ENCODE measurements at regions not wholly inside any gene's neighbourhood (a gene's known extent, or its start where the extent isn't known, plus 50 kb on each side); places are given as distances from the start of the nearest gene placed in this dataset.

DNA sequence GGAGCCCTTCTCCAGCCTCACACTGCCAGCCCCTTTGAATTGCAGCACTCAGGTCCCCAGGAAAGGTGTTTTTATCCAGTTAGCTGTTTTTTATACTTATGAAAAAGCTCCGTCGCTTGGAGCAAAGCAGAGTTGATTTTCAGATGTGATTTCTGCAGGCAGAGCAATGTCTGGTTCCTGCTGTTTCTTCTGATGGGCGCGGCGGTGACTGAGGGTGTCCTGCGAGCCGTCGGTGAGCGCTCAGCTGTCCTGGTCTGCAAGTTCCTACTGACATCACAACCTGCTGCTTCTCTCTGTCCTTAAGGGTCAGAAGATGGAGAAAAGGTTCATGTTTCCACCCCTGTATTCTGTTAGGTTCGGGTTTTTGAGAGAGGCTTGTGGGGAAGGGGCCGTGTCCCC is 109.6 kb upstream of the FAM20C start:
- TF ChIP-seq, protein P1, sequence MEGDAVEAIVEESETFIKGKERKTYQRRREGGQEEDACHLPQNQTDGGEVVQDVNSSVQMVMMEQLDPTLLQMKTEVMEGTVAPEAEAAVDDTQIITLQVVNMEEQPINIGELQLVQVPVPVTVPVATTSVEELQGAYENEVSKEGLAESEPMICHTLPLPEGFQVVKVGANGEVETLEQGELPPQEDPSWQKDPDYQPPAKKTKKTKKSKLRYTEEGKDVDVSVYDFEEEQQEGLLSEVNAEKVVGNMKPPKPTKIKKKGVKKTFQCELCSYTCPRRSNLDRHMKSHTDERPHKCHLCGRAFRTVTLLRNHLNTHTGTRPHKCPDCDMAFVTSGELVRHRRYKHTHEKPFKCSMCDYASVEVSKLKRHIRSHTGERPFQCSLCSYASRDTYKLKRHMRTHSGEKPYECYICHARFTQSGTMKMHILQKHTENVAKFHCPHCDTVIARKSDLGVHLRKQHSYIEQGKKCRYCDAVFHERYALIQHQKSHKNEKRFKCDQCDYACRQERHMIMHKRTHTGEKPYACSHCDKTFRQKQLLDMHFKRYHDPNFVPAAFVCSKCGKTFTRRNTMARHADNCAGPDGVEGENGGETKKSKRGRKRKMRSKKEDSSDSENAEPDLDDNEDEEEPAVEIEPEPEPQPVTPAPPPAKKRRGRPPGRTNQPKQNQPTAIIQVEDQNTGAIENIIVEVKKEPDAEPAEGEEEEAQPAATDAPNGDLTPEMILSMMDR (IDR thresholded peaks at IDR 0.05 in 2 of 3, conservative IDR thresholded peaks at IDR 0.05 in 1 of 3; ENCODE audit: borderline replicate concordance in 1 of 3, insufficient read depth in 1 of 3, low read depth in 2 of 3, low read length in 2 of 3) = no peak
- TF ChIP-seq POLR2A (IDR thresholded peaks at IDR 0.05; ENCODE audit: borderline replicate concordance, extremely low read depth, insufficient read depth, insufficient read length) (no peak), JUND (IDR thresholded peaks at IDR 0.05) (no peak), POLR2AphosphoS5 (IDR thresholded peaks at IDR 0.05; ENCODE audit: low read depth, low read length) (no peak), SIN3A (IDR thresholded peaks at IDR 0.05; ENCODE audit: low read depth) (no peak), EZH2 (IDR thresholded peaks at IDR 0.05) (no peak)
- TF ChIP-seq, protein P2, sequence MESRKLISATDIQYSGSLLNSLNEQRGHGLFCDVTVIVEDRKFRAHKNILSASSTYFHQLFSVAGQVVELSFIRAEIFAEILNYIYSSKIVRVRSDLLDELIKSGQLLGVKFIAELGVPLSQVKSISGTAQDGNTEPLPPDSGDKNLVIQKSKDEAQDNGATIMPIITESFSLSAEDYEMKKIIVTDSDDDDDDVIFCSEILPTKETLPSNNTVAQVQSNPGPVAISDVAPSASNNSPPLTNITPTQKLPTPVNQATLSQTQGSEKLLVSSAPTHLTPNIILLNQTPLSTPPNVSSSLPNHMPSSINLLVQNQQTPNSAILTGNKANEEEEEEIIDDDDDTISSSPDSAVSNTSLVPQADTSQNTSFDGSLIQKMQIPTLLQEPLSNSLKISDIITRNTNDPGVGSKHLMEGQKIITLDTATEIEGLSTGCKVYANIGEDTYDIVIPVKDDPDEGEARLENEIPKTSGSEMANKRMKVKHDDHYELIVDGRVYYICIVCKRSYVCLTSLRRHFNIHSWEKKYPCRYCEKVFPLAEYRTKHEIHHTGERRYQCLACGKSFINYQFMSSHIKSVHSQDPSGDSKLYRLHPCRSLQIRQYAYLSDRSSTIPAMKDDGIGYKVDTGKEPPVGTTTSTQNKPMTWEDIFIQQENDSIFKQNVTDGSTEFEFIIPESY (IDR thresholded peaks at IDR 0.05; ENCODE audit: extremely low read depth, insufficient replicate concordance, low read length) = no peak
- TF ChIP-seq, protein P3, sequence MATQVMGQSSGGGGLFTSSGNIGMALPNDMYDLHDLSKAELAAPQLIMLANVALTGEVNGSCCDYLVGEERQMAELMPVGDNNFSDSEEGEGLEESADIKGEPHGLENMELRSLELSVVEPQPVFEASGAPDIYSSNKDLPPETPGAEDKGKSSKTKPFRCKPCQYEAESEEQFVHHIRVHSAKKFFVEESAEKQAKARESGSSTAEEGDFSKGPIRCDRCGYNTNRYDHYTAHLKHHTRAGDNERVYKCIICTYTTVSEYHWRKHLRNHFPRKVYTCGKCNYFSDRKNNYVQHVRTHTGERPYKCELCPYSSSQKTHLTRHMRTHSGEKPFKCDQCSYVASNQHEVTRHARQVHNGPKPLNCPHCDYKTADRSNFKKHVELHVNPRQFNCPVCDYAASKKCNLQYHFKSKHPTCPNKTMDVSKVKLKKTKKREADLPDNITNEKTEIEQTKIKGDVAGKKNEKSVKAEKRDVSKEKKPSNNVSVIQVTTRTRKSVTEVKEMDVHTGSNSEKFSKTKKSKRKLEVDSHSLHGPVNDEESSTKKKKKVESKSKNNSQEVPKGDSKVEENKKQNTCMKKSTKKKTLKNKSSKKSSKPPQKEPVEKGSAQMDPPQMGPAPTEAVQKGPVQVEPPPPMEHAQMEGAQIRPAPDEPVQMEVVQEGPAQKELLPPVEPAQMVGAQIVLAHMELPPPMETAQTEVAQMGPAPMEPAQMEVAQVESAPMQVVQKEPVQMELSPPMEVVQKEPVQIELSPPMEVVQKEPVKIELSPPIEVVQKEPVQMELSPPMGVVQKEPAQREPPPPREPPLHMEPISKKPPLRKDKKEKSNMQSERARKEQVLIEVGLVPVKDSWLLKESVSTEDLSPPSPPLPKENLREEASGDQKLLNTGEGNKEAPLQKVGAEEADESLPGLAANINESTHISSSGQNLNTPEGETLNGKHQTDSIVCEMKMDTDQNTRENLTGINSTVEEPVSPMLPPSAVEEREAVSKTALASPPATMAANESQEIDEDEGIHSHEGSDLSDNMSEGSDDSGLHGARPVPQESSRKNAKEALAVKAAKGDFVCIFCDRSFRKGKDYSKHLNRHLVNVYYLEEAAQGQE (IDR thresholded peaks at IDR 0.05; ENCODE audit: low read depth) = no peak
- TF ChIP-seq, protein P4, sequence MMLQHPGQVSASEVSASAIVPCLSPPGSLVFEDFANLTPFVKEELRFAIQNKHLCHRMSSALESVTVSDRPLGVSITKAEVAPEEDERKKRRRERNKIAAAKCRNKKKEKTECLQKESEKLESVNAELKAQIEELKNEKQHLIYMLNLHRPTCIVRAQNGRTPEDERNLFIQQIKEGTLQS (IDR thresholded peaks at IDR 0.05) = no peak
